Limb (tissue), 2 donors: ENCODE measurements at regions not wholly inside any gene's neighbourhood (a gene's known extent, or its start where the extent isn't known, plus 50 kb on each side); places are given as distances from the start of the nearest gene placed in this dataset.
"Not testable (repeated sequence)": the region's sequence is repeated elsewhere in the genome, so short reads cannot be mapped to it uniquely, and the experiment has no call there.

Experiments
- DNase-seq, 2 donors: peaks; one replicate each; pipeline ENCODE4 v3.0.0-alpha.2; 2016; ENCODE audit errors: extremely low spot score in 2 of 2

GRCh38 chr4:86413426-86413825 lies 53.6 kb upstream of the MAPK10 start:
- DNase-seq: not testable (repeated sequence)

DNA sequence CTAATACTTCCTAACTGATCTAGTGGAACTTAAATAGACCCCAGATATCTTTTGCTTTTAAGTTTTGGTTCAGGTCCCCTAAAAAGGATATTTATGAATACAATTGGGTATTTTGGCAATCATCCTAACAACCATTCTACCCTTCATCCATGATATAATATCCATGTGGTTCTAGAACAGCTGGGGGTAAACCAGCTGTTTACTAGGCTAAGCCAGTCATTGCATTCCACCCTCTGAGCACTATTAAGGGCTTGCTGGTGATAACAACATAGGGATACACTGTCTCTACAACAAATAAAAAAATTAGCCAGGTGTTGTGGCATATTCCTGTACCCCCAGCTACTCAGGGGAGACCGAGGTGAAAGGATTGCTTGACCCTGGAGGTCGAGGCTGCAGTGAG lies 54.8 kb upstream of the MAPK10 start:
- DNase-seq: no peak

- no peak for DNase-seq
Measured at GRCh38 chr4:86416081-86416480, 56.2 kb upstream of the MAPK10 start.

GRCh38 chr4:86421461-86421860 lies 61.6 kb upstream of the MAPK10 start:
- no peak for DNase-seq

DNA sequence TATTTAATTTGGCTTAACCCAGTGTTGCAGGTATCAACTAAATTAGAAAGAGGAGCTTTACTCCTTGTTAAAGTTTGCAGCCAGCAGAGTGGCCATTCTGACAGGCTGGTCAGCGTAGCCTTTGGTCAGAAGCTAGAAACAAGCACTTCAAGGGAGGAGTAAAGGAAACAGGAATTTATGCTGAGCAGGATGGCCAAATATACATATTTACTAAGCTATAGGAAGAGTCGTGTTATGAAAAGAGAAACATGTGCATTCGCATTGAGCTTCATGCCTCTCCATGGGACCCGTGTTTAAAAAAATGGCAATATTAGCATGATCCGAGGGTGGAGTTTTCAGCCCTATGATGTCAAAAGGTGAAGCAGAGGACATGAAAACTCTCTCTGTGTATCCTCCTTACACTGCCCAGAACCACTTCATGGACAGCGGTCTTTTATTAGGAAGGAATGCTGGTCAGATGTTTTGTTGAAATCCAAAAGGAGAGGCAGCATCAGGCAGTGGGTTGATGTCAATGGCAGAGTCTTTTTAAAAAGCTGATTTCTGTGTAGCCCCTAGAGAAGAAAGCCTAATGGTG lies 71.8 kb upstream of the MAPK10 start:
- DNase-seq: no peak

DNA sequence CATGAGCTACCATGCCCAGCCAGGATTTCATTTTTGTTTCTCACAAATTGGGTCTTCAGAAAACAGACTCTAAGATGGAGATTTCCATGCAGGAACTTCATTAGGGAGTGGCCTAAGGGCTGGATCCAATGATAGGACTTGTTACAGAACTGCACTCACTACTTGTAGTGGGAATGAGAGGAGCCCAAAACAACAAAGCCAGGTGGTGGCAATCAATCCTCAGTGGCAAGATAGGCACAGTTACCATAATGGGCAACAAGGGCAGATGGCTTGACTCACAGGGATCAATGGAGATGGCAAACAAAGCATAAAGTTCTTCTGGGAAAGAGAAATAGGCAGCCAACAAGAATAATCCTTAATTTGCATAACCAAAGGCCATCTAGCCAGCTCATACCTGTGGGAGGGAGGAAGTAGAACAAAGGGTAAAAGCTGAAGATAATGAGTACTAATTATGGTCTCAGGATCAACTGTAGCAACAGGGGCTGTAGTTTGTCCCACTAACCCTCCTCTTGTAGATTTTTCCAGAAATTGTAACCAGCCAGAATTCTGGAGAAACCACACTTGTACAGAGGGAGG lies 72.8 kb upstream of the MAPK10 start:
- no peak for DNase-seq

DNA sequence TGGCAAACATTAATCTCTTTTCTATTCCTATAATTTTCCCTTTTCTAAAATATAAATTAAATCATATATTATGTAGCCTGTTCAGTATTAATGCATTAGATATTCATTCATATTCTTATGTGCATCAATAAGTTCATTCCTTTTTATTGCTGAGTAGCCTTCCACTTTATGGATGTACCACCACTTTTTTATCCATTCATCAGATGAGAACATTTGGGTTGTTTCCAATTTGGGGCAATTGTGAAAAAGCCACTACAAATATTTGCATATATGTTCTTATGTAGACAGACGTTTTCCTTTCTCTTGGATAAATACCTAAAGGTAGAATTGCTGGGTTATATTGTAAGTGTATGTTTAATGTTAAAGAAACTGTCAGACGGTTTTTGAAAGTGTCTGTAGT lies 79.4 kb upstream of the MAPK10 start:
- no peak for DNase-seq

DNA sequence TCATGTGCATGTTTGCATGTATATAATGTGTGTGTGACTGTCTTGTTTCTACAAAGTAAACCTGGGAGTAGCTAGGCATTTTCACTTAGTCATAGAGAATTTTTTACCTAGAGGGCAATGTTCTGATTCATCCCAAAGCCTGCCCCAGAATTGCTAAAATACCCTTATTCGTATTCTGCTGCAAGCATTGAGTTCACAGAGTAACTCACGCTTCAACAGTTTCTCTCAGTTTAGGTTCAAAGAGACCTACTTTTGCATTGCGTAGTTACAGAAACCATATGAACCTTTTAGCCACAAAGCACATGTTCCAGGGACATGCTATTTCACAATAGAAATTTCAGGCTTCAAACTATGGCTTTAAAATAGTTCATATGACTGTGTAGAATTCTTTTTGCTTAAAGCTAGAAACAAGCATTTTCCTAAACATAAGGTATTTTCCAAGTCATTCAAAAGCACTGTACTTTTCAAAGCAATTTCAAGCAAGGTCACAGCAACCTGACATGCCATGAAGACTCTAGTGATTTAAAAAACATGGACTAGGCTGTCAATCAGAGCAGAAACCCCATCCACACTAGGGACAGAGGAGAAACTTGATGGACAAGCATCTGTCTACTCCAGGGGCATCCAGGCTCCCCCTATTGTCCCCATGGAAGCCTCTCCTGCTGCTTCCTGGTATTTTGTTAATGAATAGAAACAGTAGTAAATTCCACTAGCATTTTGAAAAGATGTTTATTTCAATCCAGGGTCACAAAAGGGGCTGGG lies 81.5 kb upstream of the MAPK10 start:
- DNase-seq: no peak

GRCh38 chr4:86442881-86443280 lies 83.0 kb upstream of the MAPK10 start:
- DNase-seq: no peak

DNA sequence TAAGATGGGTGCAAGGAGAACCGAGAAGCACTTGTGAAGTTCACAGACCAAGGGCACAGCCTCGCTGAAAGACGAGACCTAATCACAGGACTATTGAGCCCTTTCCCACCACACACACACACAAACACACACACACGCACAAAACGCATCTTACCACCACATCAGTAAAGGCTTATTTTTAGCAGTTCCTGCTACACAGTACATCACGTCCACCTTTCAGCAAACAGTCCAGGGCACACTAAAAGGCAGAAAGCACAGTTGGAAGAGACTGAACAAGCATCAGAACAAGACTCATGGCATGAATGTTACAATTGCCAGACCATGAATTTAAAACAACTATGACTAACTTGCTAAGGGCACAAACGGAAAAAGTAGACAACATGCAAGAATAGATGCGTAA lies 83.6 kb upstream of the MAPK10 start:
- no peak for DNase-seq

DNA sequence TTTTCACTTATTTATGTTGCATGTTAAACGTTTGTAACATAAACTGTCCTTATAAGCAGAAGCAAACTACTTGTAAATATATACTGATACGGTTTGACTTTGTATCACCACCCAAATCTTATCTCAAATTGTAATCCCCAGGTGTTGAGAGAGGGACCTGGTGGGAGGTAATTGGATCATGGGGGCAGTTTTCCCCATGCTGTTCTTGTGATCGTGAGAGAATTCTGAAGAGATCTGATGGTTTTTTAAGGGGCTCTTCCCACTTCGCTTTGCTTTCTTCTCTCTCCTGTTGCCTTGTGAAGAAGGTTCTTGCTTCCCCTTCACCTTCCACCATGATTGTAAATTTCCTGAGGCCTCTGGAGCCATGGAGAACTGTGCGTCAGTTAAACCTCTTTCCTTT lies 87.1 kb upstream of the MAPK10 start:
- DNase-seq: no peak

GRCh38 chr4:86448871-86449270 lies 89.0 kb upstream of the MAPK10 start:
- no peak for DNase-seq

DNA sequence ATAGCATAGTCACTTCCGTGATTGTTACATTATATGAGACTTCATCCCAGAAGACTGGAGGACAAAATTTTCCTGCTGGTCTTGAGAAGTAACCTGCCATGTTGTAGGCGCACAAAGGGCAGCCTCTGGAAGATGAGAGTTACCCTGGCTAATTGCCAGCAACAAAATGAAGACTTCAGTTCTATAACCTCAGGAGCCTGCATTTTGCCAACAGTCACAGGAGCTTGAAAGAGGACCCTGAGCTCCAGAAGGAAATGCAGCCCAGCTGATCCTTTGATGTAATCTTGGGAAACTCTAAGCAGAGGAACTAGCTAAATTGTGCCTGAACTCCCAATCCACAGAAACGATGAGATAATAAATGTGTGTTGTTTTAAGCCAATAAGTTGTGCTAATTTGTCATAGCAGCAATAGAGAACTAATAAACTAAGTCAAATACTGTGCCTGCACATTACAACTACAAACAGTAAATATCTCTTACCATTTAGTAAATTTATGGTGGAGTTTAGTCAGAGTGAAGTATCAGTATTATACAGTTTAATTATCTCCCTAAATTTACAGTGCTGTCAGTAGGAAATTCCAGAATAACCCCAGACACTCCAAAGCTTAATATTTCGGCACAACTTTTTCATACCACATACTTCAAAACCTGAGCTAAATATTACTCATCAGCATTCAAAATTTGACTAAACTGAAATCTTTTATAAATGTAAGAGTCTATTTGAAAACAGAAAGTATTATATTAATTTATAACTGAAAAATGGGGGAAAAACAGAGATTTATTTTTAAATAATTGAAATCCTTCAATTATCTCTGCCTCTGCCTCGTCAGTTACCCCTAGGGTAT lies 90.1 kb upstream of the MAPK10 start:
- DNase-seq: no peak

- DNase-seq: no peak
Measured at GRCh38 chr4:86450861-86451260, 91.0 kb upstream of the MAPK10 start.

DNA sequence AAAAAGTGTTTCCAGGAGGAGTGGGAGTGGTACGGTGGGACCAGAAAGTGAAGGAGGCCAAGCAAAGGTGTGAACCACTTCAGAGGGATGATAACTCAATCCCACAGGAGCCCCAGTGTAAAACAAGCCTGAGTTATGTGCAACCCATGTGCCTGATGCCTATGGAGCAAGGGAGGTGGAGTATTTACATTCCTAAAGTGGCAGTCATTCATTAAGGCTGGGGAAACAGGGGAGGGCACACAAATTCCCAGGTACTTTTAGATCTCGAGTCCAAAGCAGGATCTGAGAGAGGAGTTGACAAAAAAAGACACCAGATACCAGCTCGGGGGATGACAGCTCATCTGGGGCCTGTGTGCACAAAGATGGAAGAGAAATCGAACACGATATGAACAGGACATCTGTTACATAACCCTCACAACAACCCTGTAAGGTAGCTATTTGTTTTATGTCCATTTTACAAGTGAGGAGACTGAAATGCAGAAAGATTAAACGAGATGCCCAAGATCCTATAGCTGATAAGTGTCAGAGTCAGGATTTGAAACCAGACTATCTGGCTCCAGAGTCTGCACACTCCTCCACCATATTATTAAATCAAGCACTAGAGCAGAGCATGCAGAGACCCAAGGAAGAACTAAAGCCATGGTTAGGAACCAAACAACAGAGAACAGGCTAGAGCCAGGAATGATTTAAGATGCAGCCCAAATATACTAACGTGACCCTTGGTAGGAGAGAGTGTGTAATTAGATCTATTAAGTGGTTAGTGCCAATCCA lies 91.9 kb upstream of the MAPK10 start:
- no peak for DNase-seq

GRCh38 chr4:86452422-86452891 lies 92.6 kb upstream of the MAPK10 start:
- peak in 1 of 2 donors; percentile 29 for DNase-seq

DNA sequence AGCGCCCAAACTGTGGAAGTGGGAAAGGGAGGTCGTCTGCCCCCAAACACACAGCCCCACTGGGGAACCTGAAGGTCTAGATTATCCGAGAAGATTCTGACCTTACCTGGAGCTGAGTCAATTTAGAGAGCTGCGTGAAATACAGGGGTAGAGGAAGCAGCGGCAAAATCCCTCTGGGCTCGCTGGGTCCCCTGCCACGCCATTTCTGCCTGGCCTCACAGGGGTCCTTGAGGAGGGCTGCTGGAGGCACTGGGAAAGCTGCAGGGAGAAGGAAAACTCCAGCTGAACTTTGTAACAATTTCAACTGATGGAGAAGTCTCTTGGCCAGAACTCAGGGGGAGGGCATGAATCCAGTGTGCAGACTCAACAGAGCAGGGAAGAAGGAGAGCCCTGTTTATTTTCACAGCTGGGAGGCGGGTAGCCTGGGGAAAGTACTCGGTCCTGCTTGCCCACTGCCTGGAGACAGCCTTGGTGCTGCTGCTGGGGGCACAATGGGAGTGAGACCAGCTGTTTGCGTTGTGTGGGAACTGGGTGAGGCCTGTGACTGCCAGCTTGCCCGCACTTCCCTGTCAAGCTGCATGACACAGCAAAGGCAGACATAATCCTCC lies 93.2 kb upstream of the MAPK10 start:
- DNase-seq: peak in 1 of 2 donors; percentile 42

DNA sequence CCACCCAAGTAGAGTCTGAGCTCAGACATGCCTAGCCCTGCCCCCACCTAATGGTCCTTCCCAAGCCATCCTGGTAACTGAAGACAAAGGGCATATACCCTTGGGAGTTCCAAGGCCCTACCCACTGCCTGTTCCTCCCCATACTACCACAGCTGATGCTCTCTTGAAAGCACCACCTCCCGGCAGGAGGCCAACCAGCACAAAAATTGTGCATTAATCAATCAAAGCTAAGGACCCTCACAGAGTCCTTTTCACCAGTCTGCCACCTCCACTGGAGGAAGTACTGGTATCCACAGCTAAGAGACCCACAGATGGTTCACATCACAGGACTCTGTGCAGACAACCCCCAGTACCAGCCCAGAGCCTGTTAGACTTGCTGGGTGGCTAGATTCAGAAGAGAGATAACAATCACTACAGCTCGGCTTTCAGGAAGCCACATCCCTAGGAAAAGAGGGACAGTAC lies 93.8 kb upstream of the MAPK10 start:
- DNase-seq: not testable (repeated sequence)

DNA sequence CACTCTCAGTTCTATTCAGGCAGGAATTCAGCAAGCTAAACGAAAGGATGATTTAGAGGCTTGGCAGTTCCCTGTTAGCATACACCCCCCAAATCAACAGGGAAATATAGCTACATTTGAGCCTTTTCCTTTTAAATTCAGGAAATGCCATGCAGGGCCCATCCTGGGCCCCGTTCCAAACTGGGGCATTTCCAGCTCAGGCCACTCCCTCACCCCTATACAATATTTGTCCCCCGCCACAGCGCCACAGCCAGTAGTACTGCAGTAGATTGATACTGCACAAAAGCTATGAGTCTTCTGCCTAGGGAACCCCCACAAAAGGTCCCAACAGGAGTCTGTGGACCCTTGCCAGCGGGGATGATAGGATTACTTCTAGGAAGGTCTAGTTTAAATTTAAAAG lies 102.0 kb upstream of the MAPK10 start:
- no peak for DNase-seq

GRCh38 chr4:86472377-86473019 lies 112.6 kb upstream of the MAPK10 start:
- no peak for DNase-seq
